HG03108 (cell line): ENCODE measurements at regions not wholly inside any gene's neighbourhood (a gene's known extent, or its start where the extent isn't known, plus 50 kb on each side); places are given as distances from the start of the nearest gene placed in this dataset.

Source experiments
- ATAC-seq: cut with Tn5 transposase; IDR thresholded peaks from one replicate; pipeline ENCODE4 v1.9.1; 2021; ENCODE audit warnings: moderate library complexity; ENCODE audit not compliant: unreplicated experiment

DNA sequence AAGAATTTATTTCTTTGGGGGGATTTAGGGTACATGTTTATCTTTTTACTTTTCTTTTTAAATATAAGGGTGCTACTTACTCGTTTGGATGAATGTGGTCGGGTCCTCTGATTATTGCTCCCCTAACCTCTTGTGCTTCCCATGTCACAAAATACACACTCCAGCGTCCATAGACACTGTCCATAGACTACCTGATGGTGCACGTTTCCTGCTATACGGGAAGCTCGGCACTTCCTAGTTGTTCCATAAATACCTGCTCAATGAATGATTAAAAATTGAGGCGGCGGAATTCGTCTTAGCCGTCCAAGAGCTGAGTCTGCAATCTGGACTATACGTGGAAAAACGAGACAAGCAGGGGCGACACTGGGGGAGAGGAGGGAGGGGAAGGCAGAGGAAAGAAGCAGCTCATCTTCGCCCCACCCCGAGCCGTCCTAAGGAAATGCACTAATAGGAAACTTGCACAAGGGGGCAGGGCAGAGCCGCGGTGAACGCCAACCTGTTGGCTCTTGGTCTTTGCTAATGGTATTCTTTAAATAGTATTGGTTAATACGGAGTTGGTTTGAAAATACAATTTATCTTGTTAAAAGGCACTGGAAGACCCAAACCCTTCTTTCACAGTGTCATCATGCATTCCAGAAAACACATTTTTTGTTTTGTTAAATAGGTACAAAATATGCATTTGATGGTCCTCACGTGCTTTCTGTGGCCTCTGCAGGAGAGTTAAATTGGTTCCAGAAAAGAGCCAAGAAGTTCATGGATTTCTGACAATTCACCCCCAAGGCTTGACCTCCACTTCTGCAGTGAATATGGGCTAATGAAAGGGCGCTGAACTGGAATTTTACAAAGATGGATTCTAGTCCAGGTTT is 73.0 kb upstream of the KCTD1 start:
- ATAC-seq, result peak; percentile 73

DNA sequence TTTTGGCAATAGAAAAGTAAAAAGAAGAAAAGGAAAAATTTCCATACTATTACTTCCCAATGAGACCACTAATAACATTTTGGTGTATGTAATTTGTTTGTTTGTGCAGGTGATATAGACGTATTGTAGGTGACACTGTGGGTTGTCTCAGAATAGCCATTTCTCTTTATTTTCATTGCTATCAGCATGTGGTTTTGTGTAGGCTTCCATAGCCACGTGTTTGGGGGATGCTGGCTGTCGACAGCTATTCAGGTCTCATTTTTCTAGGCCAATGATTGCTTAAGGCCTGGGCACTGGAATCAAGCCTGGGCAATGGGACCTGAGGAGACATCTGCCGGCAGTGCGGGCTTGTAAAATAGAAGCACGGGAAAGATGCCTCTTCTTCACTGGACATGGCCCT is 71.0 kb upstream of the KCTD1 start:
- ATAC-seq, result no peak

DNA sequence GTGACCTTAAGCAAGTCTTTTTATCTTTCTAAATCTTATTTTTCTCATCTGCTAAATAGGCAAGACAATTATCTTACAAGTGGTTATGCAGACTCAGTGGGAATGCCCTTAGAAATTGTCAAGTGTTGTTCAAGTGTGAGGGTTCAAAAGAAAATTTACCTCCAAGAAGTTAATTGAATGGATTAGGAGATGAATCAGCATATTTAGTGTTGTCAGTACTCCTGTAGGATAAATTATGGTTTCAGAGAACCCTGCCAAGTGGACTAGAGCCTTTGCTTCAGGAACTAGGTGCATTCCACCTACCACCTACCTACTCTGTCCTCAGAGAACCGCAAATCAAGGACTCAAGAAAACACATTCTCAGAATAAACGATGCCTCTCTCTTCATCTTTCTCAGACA is 69.8 kb upstream of the KCTD1 start:
- ATAC-seq, result no peak

DNA sequence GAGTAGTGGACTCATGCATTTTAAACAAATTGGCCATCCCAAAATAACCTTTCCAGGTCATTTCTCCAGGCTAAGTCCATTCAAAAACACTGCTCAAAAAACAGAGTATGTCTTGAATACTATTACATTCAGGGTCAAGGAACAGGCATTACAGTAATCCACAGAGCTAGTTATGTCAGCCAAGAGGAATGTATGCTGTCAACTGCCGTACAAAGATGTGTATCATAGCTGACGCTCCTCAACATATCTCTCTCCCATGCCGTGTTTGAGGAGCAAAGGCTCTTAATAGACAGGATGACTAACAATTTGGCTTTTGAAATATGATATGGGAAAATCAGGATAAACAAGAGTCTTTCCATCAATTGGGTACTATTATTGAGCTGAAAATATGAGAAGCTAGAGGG is 68.8 kb upstream of the KCTD1 start:
- no peak for ATAC-seq

DNA sequence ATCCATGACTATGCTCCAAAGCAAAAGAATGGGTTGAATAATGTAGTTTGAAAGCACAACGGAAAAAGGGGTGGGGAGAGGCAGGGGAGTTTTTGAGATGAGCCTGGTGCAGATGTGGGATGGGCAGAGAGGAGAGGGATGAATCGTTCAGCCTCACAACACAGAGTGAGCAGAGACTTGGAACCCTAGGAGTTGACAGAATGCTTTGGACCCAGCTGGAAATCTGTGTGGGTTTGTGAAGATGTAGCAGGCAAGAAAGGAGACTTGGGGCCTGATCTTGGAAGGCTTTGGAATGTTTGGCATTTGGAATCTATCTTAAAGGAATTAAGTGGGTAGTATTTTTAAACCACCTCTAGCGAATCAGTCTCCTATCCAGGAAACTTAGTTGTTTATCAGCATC is 66.0 kb upstream of the KCTD1 start:
- ATAC-seq, result no peak
